ENCODE measurements at regions not wholly inside any gene's neighbourhood (a gene's known extent, or its start where the extent isn't known, plus 50 kb on each side); places are given as distances from the start of the nearest gene placed in this dataset.

DNA sequence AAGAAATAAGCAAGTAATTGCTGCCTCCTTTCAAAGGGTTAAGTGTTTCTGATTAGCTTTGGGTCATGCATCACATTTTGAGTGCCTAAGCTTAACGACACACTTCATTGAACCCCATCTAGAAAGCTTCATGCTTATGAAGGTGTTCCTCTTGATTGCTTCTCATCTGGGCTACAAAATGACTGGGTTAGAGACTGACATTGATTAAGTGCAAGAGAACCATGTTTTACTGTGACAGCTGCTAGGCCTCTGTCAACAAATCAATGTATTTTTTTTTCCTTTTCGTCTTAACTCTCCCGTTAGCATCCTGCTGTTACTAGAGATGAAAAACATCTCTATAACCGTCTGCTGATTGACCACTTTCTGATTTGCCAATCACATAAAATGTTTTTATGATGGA, 725.0 kb downstream of the TLE1 start:
- no peak for ATAC-seq (ENCODE audit: low FRiP score)
- TF ChIP-seq, protein P1, sequence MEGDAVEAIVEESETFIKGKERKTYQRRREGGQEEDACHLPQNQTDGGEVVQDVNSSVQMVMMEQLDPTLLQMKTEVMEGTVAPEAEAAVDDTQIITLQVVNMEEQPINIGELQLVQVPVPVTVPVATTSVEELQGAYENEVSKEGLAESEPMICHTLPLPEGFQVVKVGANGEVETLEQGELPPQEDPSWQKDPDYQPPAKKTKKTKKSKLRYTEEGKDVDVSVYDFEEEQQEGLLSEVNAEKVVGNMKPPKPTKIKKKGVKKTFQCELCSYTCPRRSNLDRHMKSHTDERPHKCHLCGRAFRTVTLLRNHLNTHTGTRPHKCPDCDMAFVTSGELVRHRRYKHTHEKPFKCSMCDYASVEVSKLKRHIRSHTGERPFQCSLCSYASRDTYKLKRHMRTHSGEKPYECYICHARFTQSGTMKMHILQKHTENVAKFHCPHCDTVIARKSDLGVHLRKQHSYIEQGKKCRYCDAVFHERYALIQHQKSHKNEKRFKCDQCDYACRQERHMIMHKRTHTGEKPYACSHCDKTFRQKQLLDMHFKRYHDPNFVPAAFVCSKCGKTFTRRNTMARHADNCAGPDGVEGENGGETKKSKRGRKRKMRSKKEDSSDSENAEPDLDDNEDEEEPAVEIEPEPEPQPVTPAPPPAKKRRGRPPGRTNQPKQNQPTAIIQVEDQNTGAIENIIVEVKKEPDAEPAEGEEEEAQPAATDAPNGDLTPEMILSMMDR (IDR thresholded peaks at IDR 0.05) = no peak
- DNase-seq (ENCODE audit: low spot score) = no peak

DNA sequence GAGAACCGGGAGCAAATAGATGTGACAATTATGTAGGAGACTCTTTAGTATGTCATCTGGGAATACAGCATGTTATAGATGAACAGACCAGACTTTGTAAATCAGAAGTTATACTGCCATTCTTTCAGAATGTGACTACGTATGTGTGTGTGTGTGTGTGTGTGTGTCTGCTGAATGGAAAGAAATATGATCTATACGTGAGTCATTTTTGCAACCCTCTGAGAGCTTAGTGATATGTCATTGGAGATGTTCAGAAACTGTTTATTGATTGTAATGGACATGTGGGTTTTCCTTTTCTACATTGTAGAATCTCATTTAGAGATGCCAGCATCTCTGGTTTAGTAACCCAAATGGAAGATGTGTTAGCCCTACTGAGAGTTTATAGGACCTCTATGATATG, 731.5 kb downstream of the TLE1 start:
- DNase-seq (ENCODE audit: low spot score) (no peak), ATAC-seq (ENCODE audit: low FRiP score) (no peak)
- TF ChIP-seq, protein P1 (IDR thresholded peaks at IDR 0.05) = no peak

DNA sequence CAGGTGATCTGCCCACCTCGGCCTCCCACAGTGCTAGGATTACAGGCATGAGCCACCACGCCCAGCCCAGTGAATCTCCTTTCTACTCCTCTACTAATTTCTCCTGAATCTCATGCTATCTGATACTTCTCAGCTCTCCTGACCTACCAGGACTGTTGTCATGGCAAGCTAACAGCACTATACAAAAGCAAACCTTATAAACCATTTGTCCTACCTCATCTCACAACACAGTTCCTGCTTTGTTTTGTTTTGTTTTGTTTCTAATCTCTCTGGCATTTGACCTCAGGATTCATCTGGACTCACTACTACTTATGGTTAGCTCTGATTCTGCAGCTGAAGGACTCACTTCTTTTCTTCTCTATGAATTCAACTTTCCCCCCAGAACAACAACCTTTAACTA, 734.8 kb downstream of the TLE1 start:
- no peak for DNase-seq (ENCODE audit: low spot score)
- TF ChIP-seq, protein P1 (IDR thresholded peaks at IDR 0.05) = no peak
- no peak for ATAC-seq (ENCODE audit: low FRiP score)

DNA sequence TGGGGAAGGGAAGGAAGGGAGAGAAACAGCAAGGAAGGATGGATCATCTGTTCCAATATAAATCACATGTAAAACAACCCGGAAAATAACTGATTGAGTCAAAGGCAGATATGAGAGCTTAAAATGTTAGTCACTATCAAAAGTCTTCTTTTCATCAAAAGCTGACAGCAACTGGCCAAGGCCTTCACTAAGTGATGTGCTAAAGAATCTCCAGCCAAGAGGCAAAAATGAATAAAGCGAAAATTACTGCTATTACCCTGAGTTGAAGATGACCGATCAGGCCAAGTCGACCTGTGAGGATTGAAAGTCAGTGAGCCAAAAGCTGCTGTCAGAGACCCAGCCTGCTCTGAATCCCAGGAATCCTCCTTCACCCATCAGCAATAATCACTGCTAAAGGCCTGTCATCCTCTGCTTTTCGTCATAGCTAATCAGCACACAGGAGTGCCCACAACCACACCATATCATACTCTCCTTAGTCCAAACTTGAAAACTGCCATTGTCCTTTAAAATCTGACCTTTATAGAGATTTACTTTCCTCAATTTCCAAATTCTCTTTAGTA, 736.9 kb downstream of the TLE1 start:
- TF ChIP-seq, protein P1 (IDR thresholded peaks at IDR 0.05) = no peak
- ATAC-seq (ENCODE audit: low FRiP score) (peak; percentile 54), DNase-seq (ENCODE audit: low spot score) (no peak)

DNA sequence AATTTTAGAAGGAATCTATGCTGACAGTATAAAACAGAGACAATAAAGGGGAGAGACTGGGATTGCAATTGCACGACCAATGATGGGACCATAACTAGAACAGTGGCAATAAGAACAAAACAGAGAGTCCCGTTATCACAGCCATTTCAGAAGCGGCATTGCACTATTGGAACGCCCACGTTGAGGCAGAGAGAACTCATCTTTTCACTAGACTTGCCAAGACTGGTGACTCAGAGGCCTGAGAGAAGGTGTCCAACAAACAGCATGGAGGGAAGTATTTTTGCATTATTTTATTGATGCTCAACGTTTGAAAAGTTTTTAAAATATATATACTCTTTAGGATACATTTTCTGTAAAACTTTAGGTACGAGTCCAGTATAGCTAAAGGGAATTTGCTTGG, 737.7 kb downstream of the TLE1 start:
- TF ChIP-seq, protein P1 (IDR thresholded peaks at IDR 0.05) = no peak
- DNase-seq (ENCODE audit: low spot score) (no peak), ATAC-seq (ENCODE audit: low FRiP score) (peak; percentile 65)

DNA sequence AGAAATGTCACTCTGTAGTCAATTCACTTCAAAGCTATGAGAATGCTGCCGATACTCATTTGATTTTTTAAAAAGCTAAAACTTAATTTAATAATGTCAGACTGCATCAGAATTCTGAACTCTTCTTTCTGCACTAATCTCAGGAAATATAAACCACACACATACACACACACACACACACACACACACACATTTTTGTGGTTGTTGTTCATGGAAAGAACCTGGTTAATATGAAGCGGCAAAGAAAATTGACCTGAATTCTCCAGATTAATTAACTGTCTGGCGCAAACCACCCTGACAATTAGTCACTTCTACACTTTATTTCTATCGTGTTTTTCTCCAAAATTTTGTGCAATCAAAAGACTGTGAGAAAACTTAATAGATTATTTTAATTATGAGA, 740.5 kb downstream of the TLE1 start:
- ATAC-seq (ENCODE audit: low FRiP score) (no peak), DNase-seq (ENCODE audit: low spot score) (no peak)

DNA sequence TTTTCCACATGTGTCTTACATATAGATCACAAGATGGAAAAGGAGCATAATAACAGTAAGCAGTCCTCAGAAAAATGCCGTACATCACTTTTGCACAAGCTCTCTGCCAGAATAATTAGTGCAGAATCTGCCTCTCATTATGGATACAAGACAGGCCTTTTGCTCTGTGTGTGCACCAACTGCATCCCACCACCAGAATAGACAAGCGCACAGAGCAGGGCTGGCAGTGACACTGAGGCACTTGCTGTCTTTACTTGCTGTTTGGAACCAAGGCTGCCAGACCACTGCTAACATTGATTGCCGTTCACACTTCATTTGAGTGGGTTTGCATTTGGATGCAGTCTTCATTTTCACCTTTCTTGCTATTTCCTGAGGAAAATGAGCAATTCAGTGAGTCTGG, 741.3 kb downstream of the TLE1 start:
- TF ChIP-seq, protein P1 (IDR thresholded peaks at IDR 0.05) = no peak
- ATAC-seq (ENCODE audit: low FRiP score) (no peak), DNase-seq (ENCODE audit: low spot score) (no peak)

More for the DNA sequence above, 740.5 kb downstream of the TLE1 start:
- TF ChIP-seq, protein P1 (IDR thresholded peaks at IDR 0.05) = no peak
